Astrocyte of the spinal cord (primary cell): ENCODE measurements at regions not wholly inside any gene's neighbourhood (a gene's known extent, or its start where the extent isn't known, plus 50 kb on each side); places are given as distances from the start of the nearest gene placed in this dataset.

Source experiments
- DNase-seq: peaks from one replicate; pipeline ENCODE4 v3.0.0; 2011; ENCODE audit warnings: low read depth, low spot score
- H3K4me3 ChIP-seq: 2 replicates; pipeline ENCODE4 v1.5.1; 2011; ENCODE audit warnings: low read depth, mild to moderate bottlenecking, low read length, moderate library complexity
- CTCF ChIP-seq: IDR thresholded peaks from 2 replicates; pipeline ENCODE4 v1.5.1; 2012; ENCODE audit warnings: low read depth, mild to moderate bottlenecking, low read length, inconsistent platforms
- in situ Hi-C: cut with HindIII; loops from 2 replicates; pipeline ENCODE4 v1.10.0; 2017; ENCODE audit warnings: low sequenced_read_pairs

- no peak for TF ChIP-seq CTCF
- in situ Hi-C loops, result no loop called here
Observed at GRCh38 chr12:111213561-111213960, 155.3 kb downstream of the PHETA1 start.

GRCh38 chr12:111212814-111213456 is 156.0 kb downstream of the PHETA1 start:
- DNase-seq, result no peak
- H3K4me3 ChIP-seq, result no peak overlapping the region
- in situ Hi-C loops, result no loop called here
- TF ChIP-seq CTCF, result no peak

More at GRCh38 chr12:111213561-111213960, 155.3 kb downstream of the PHETA1 start:
- no peak overlapping the region for H3K4me3 ChIP-seq
- no peak for DNase-seq

- in situ Hi-C loops, result no loop called here
- H3K4me3 ChIP-seq, result no peak overlapping the region
- DNase-seq, result no peak
- no peak for TF ChIP-seq CTCF
Observed at GRCh38 chr12:111211910-111212757, 156.8 kb downstream of the PHETA1 start.

GRCh38 chr12:111209811-111210210 is 159.1 kb downstream of the PHETA1 start:
- in situ Hi-C loops, result no loop called here
- DNase-seq, result no peak
- H3K4me3 ChIP-seq, result no peak overlapping the region
- no peak for TF ChIP-seq CTCF

- TF ChIP-seq CTCF, result no peak
- in situ Hi-C loops, result no loop called here
- no peak overlapping the region for H3K4me3 ChIP-seq
- DNase-seq, result no peak
Observed at GRCh38 chr12:111207761-111208160, 161.1 kb downstream of the PHETA1 start.

GRCh38 chr12:111204788-111205241 is 164.1 kb downstream of the PHETA1 start:
- no peak for TF ChIP-seq CTCF
- in situ Hi-C loops, result no loop called here
- no peak for DNase-seq
- no peak overlapping the region for H3K4me3 ChIP-seq
